GM19467 (cell line): ENCODE measurements at regions not wholly inside any gene's neighbourhood (a gene's known extent, or its start where the extent isn't known, plus 50 kb on each side); places are given as distances from the start of the nearest gene placed in this dataset.

ENCODE experiments used
- ATAC-seq: cut with Tn5 transposase; IDR thresholded peaks from one replicate; pipeline ENCODE4 v1.9.1; 2021; ENCODE audit warnings: mild to moderate bottlenecking, moderate library complexity; ENCODE audit not compliant: unreplicated experiment

GRCh38 chr3:64921281-64922065 lies 233.7 kb upstream of the ADAMTS9 start:
- no peak for ATAC-seq

- ATAC-seq, result no peak
These were observed 232.1 kb upstream of the ADAMTS9 start for GRCh38 chr3:64919934-64920333.

GRCh38 chr3:64918989-64919388 lies 231.2 kb upstream of the ADAMTS9 start:
- no peak for ATAC-seq

- ATAC-seq, result no peak
These were observed 230.2 kb upstream of the ADAMTS9 start for GRCh38 chr3:64917914-64918453.

GRCh38 chr3:64916937-64917336 lies 229.1 kb upstream of the ADAMTS9 start:
- no peak for ATAC-seq

GRCh38 chr3:64916192-64916798 lies 228.5 kb upstream of the ADAMTS9 start:
- no peak for ATAC-seq

GRCh38 chr3:64915778-64916177 lies 228.0 kb upstream of the ADAMTS9 start:
- no peak for ATAC-seq

- ATAC-seq, result no peak
These were observed 225.7 kb upstream of the ADAMTS9 start for GRCh38 chr3:64913515-64913914.

GRCh38 chr3:64911138-64911537 lies 223.3 kb upstream of the ADAMTS9 start:
- ATAC-seq, result no peak

GRCh38 chr3:64909757-64910467 lies 222.1 kb upstream of the ADAMTS9 start:
- ATAC-seq, result no peak

- ATAC-seq, result no peak
These were observed 221.2 kb upstream of the ADAMTS9 start for GRCh38 chr3:64909011-64909410.

- no peak for ATAC-seq
These were observed 220.5 kb upstream of the ADAMTS9 start for GRCh38 chr3:64908251-64908685.

GRCh38 chr3:64905906-64906410 lies 218.2 kb upstream of the ADAMTS9 start:
- no peak for ATAC-seq

- no peak for ATAC-seq
These were observed 215.2 kb upstream of the ADAMTS9 start for GRCh38 chr3:64903006-64903405.

- no peak for ATAC-seq
These were observed 214.3 kb upstream of the ADAMTS9 start for GRCh38 chr3:64901986-64902516.

GRCh38 chr3:64901522-64901885 lies 213.7 kb upstream of the ADAMTS9 start:
- no peak for ATAC-seq

- no peak for ATAC-seq
These were observed 213.1 kb upstream of the ADAMTS9 start for GRCh38 chr3:64900617-64901521.

GRCh38 chr3:64900156-64900555 lies 212.4 kb upstream of the ADAMTS9 start:
- no peak for ATAC-seq

GRCh38 chr3:64898941-64899340 lies 211.1 kb upstream of the ADAMTS9 start:
- no peak for ATAC-seq
